NCI-H2227 treated with DMSO at 0.1 percent for 48 hours (cell line): ENCODE measurements at regions not wholly inside any gene's neighbourhood (a gene's known extent, or its start where the extent isn't known, plus 50 kb on each side); places are given as distances from the start of the nearest gene placed in this dataset.

Experiments
- DNase-seq: peaks from one replicate; lab custom pipeline; 2025; lab: John Stamatoyannopoulos, UW

DNA sequence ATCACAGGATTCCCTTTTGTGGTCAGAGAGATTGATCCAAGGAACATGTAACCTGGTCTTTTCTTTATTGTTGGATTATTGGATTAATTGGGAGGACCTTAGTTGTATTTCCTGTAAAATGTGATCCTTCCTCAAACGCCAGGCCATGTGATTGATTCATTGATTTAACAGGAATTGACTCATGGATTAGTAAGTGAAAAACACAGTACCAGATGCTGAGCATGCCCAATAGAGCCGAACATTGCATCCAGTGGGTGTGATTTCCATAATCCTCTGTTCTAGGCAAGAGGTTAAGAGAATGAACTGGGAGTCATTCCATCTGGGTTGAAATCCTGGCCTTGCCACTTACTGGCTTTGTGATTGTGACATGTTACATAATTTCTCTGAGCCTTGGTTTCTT lies 522.3 kb downstream of the MAT2B start:
- DNase-seq: no peak

DNA sequence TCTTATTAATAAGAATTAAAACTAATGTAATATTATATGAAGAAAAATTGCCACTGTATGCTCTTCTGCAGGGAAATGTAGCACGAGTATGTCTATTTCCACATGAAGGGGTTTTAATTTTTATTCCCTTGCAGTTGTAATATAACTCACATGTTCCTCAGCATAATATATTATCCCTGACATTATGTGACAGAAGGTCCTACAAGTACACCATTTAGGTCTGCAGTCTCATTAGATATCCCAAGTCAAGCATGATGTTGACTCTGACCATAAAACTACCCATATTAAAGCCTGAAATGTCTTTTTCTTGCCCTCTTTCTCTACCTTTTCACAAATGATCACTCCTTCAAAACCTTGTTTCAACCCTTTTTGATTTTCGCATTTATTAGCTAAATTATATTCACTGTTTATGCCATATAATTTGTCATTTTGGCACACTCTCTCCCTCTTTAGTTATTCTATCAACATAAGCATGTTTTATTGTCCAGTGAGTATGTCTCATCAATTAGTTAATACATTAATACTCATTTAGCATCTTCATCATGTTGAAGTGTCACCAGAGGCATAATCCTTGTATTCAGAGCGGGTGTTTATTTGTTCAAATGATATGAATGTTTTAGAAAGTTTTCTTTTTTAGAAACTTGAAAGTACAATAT lies 532.8 kb downstream of the MAT2B start:
- DNase-seq: no peak

DNA sequence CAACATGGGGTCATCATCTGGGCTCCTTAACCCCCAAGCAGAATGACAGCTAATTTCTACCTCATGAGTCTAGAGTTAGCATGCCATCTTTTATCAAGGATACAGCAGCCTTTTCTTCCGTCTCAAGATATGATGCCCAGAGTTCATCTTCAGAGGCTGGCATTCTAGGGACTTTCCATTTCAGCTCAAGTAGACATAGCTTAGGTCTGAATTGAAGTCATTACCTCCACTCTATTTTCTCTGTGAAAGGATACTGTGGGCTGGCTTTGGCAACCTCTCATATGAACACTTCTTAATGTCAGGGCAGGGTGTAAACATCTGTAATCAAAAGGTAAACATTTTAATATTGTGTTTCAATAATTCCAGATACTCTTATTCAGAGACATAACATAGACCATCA lies 535.7 kb downstream of the MAT2B start:
- DNase-seq: no peak

DNA sequence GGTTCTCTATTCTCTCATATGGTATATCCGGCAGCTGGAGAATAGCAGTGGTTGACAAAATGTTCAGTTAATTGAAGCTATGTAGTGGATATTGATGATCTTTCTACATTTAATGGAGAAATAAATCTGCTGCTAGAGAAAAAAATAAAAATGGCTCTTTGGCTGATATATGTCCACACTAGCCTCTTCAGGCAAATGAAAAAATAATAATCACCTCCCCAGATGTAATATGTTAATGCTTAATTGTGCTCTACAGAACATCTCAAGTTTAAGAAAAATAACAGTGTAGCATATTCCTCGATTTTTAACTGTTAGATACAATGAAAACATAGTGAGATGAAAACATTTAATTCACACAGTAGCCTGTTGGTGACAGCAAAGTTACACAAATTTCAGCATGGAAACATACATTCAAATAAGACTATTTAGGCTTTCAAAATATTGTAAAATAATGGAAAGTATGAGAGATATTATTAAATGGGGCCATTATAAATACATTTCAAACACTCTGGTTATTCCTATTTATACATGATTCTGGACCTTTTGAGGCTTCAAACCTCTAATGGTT lies 543.0 kb downstream of the MAT2B start:
- DNase-seq: no peak

DNA sequence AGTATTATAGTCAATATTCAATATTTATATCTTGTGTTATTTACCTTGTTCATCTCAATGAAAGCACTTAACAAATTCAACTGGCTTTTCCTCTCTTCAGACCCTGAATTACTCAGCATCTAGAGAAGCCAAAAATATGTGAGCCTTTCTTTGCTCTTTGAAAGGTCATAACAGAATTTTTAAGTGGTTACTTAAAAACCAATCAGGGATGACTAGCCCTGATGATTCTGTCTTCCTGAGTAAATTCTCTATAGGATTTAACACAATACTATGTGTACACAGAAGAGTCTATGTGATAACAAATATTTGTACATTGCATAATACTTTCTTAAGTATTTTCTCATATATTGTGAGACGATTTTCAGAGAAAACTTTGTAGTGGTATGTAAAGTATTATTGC lies 546.3 kb downstream of the MAT2B start:
- DNase-seq: no peak

DNA sequence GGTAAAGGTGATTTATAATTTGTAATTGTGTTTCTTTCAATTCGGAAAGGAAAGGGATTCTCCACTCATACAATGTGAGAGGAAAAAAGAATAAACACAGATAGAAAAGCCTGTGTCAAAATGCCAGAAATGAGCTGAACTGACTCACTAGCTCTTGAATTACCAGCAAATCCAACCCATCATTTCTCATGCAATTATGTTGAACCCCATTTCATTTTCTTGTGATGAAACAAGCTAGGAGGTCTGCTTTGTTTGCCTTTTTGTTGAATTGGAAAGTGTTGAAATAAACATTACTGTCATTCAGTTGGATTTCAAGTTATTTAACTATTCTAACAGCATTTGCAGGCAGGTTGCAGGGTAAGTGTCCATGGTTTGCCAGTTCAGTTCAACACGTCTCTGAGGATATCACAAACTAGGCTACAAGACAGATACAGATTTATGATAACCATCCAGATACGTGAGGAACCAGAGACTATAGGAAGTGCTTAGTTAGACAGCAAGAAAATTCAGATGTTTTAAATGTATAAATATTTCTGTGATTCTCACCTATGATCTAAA lies 547.2 kb downstream of the MAT2B start:
- no peak for DNase-seq

DNA sequence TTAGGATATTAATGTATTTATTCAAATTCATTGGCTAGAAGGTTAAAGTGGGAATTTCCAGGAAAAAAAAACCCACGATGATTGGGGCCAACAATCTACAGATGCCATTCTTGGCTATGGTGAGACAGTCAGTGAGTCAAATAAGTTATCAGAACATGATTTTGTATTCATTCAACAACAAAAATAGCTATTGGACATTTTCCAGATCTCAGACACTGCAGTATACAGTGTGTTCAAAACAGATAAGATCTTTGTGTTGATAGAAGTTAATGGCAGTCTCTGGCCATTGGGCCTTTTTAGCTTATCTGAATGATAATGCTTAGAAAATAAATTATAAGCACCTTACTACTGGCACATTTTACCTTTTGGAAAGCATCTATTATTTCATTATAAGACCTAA lies 547.7 kb downstream of the MAT2B start:
- DNase-seq: no peak

DNA sequence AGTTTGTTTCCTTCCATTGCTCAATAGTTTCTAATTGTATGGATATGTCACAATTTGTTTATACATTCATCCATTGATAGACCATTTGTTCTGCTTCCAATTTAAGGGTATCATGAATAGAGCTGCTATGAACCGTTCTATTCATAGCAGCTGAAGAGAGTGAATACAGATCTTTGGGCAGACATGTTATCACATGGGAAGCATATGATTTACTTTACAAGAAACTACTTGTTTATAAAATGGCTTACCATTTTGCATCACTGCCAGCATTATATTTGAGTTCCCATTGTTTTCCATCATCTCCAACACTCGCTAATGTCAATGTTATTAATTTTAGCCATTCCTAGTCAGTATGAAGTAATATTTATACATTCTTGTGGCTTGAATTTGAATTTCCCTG lies 549.0 kb downstream of the MAT2B start:
- DNase-seq: no peak

DNA sequence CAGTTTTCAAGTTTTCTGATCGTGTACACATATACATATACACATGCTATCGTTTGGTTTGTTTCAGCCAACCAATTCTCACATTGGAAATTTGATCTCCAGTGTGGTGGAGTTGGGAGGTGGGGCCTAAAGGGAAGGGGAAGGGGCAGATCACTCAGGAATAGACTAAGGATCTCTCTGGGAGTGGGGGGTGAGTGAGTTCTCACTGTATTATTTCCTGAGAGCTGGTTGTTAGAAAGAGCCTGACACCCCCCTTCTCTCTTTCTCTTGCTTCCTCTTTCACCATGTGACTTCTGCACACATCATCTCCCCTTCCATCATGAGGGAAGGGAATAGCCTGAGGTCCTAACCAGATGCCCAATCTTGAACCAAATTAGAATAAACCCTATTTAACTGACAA lies 551.7 kb downstream of the MAT2B start:
- no peak for DNase-seq

DNA sequence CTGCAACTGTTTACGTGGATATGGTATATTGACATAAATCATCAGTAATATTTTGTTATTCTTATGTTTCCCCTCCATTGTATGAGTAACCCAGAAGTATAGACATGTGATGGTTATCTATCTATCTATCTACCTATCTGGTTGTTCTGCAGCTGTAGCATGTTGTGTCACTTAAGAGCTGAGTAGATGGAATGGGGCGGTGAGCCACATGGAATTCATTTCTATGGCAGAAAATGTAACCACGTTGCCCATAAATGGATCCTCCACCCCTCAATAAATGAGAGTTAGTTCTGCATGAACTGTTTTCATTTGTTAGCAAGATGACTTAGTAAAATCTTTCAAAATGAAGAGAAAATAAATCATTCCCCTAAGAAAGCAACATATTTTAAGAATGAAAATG lies 553.2 kb downstream of the MAT2B start:
- DNase-seq: no peak

DNA sequence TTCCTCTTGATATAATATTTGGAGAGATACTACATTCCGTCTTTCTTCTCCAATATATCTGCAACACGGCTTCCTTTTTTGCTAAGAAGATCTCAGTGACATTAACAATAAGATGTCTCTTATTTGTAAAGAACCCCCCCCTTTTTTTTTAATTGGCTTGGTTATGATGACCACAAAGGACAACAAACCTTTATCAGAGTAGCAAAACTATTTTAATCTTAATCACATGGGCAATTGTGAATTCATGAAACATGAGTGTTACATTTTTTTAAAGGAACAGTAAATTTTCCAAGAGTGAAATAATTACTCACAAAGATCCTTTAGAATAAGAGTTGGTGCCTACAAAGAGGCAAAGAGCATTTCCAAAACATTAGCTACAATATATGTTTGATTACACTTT lies 554.1 kb downstream of the MAT2B start:
- DNase-seq: no peak

DNA sequence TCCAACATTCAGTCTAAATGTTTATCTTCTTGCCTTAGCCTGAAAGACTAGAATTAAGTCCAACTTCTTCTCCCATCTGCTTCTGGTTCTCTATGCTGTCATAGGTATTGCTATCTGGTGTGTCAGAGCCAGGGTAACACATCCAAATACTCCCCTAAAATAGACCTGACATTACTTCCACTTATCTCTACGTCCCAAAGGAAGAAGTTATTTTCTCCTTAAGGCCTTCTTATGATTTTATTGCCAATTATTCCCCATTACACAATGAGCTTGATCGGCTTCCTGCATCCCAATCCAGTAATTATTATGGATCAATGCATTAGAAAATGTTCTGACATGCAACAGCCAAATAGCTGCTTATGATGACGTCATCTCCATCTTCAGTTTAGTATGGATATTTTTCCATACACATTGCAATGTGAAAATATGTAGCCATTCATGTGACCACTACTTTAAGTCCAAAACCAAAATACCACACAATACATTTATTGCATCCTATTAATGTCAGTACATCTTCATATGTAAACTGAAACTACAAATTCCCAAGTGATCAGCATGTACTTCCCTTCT lies 555.5 kb downstream of the MAT2B start:
- DNase-seq: no peak

DNA sequence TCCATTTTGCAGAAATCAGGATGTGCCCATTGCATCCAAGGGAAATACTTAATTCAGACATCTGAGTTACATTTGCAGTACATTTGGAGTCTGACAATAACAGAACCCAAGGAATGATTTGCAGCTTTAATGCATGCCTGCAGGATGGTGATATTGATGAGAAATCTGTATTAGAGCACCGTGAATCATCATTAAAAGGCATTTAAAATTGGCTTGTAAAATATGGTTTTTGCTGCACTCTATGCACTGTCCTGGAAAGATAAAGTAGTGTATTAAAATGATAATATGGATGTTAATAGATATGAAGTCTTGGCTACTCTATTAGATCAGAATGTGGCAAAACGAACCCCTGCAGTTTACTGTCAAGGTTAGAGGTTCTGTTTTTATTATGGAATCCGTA lies 556.9 kb downstream of the MAT2B start:
- DNase-seq: no peak

DNA sequence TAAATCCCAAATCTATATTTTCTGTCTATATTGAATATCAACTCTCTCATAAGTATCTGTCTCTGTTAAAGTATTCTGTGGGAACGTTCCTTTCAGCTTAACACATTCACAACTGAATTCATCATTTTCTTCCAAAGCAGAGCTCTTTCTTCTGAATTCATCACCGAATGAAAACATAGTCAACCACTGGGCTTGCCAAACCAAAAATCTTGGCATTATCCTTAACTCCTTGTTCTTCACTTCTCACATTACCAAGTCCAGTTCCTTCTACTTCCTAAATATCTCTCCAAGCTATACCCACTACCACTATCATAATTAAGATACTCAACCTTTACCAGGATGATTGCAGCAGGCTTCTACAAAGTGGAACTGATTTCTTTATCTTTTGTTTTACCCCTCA lies 559.8 kb downstream of the MAT2B start:
- DNase-seq: no peak

DNA sequence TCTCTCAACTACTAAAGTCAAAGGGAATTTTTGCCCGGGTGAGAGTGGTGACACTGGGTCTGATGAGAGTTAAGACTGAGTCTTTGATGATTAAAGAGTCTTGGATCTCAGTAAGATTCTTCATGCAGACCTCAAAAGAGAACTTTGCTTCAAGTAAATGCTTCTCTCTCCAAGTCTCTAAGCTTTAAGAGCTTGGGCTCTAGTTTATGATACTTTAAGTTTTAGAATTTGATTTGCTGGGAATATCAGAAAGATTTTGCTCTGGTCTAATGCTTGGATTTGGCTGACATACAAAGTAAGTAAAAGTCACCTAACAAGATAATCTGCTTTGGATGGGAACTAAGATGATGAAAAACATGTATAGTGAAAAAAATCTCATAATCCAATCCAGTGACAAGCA lies 566.3 kb downstream of the MAT2B start:
- DNase-seq: no peak

DNA sequence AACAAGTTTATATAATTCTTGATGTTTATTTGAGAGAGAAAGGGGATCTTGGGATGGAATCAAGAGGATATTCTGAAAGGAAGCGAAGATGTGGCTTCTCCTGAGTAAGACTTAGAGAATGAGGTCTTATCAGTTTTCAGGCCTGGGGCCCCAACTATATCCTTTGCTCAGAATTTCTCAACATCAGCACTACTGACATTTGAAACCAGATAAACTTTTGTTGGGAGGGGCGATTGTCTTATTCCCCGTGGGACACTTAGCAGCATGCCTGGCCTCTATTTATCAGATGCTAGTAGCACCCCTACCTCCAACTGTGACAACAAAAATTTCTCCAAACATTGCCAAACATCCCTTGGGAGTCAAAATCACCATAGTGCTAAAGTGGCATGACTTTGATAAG lies 567.7 kb downstream of the MAT2B start:
- DNase-seq: no peak

DNA sequence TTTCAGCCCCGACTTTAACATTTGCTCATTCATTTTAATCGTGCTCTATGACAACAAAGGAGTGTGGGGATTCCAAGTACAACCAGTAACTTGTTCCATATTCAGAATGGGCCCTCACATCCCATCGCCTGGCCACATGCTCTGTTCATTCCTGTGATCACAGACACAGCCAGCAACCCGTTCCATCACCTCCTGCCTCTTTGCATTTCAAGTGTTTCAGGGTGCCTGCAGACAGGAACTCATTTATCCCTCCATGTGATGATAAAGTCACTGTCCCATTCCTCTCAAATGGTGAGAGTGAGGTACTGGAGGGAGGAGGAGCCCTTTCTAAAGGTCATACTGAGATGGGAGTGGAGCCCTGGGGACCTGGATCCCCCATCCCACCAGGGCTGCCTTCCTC lies 571.1 kb downstream of the MAT2B start:
- DNase-seq: no peak

DNA sequence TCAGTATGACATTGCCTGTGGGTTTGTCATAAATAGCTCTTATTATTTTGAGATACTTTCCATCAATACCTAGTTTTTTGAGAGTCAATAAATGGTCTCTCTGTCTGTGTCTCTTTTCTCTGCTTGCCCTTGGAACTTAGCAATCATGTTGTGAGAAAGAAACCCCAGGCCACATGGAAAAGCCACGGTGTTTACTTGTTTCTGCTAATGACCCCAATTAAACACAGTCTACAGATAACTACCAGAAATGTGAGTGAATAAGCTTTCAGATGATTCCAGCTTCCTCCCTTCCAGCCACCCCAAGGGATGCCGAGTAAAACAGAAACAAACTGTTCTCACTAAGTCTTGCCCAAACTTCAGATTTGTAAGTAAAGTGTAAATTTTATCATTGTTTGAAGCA lies 584.9 kb downstream of the MAT2B start:
- no peak for DNase-seq

DNA sequence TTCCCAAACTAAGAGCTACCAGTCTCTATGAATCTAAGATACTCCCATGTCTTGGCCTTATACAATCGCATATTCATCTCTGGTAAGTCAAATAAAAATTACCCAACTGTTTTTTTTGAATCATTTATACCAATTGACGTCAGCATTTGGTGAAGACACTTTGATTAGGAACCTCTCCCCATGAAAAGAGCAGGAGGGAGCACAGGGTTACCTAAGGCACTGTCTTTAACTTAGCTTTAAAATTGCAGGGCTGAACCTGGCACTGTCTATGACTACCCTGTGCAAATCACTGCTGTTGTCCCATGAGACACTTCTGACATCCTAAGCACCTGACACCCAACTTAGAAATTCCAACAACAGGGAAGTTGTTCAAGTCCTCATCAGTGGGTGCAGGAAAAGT lies 586.4 kb downstream of the MAT2B start:
- no peak for DNase-seq

DNA sequence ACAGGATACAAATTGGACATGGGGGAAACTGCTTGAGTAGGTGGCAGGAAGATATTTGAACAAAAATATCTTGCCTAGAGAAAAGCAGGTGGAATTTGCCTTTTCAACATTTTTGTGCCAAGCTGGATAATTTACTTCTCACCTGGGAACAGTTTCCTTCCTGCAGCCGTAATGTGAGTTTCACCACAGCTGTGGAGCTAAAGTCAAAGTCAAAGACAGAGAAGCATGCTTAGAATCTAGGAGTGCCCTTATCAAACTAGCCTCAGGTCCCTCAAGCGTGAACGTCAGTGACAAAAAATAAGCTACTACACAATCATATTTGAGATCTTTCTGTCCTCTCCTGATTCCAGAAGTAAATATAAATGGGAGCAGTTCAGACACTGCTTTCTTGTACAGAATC lies 588.9 kb downstream of the MAT2B start:
- DNase-seq: no peak

DNA sequence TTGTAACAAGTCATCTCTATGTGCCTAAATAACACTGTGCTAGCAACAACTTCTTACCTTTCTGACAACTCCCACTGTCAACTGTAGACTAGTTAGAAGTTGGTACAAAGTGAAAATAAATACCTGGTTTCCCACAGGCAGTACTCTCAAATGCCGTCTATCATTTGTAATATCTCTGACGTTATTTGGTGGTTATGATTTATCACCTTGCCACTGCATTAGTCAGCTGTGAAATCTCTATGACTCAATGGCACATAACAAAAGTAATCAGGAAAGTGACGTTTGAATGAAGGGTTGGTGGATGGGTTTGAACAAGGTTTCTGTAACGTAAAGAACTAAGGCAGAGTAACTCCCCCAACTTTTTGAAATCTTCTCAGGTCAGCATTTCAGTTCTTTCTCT lies 592.3 kb downstream of the MAT2B start:
- no peak for DNase-seq

DNA sequence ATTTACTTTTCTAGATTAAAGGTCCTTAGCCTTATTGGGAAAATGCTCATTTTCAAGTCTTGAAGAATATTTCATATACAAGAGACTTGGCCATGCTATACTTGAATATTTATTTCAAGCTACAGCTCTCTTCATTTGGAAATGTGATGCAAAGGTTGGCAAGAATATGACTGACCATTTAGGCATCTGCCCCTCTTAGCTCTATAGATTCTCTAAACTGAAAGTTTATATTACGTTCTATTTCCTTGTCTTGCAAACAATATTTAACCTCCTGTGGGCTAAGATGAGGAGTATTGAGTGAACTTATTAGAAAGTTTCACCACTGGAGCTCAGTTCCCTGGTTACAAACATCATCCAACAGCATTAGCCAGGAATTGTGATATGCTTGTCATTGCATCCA lies 593.1 kb downstream of the MAT2B start:
- DNase-seq: no peak

DNA sequence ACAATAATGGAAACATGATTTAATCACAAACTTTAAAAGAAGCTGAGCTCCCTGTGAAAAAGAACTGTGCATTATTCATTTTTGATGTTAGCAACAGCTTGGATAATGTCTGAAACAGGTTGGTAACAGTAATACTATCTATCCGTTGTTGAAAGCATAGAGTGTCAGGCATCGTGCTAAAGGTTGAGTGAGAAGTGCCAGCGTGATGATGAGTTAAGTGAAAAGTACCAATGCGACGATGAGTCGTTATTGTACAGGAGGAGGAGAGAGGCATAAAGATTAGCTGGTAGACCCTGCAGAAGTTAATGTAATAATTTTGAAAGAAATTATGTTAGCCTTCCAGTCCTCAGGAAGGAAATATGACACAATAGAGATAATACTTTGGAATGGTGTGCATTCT lies 593.6 kb downstream of the MAT2B start:
- no peak for DNase-seq

DNA sequence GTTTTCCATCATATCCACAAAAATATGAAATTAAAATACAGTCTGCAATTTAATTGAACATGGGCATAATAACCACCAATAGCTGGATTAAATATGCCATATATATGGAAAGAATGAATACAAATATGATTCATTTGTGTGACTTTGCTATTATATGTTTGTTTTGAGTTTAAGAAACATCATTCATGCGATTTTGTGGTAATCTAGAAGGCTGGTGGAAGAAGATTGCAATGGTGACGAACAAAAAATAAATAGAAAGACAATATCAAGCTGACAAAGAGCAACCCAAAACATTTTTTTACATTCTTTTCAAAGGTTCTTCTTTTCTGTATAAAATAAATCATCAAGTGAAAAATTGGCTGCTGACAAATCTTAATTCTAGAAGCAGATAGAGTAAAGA lies 610.0 kb downstream of the MAT2B start:
- DNase-seq: no peak
